RWPE2 (cell line): ENCODE measurements at regions not wholly inside any gene's neighbourhood (a gene's known extent, or its start where the extent isn't known, plus 50 kb on each side); places are given as distances from the start of the nearest gene placed in this dataset.

Source experiments
- ATAC-seq: fragments of 200-7000 bp; cut with Tn5 transposase; 3 replicates; pipeline ENCODE4 v1.9.1; 2021; ENCODE audit warnings: low read depth
- DNase-seq: peaks from one replicate; pipeline ENCODE4 v3.0.0-alpha.2; 2020; ENCODE audit warnings: low spot score
- H3K27ac ChIP-seq: fragments of 450-650 bp; 2 replicates; pipeline ENCODE4 v1.5.1; 2017; ENCODE audit warnings: mild to moderate bottlenecking; ENCODE audit not compliant: poor library complexity, severe bottlenecking
- H3K27me3 ChIP-seq: fragments of 250-450 bp; sonication (Bioruptor Pico); 2 replicates; pipeline ENCODE4 v1.5.1; 2021; ENCODE audit warnings: mild to moderate bottlenecking, moderate library complexity; ENCODE audit not compliant: insufficient read depth, poor library complexity, severe bottlenecking
- H3K36me3 ChIP-seq: fragments of 250-450 bp; sonication (Bioruptor Pico); 2 replicates; pipeline ENCODE4 v1.5.1; 2020; ENCODE audit warnings: low read depth, mild to moderate bottlenecking, moderate library complexity
- H3K4me1 ChIP-seq: fragments of 250-450 bp; sonication (Bioruptor Pico); 2 replicates; pipeline ENCODE4 v1.5.1; 2021; ENCODE audit warnings: mild to moderate bottlenecking, moderate library complexity; ENCODE audit not compliant: insufficient read depth, poor library complexity, severe bottlenecking
- H3K4me3 ChIP-seq: fragments of 250-450 bp; sonication (Bioruptor Pico); 2 replicates; pipeline ENCODE4 v1.5.1; 2021; ENCODE audit warnings: mild to moderate bottlenecking, moderate library complexity; ENCODE audit not compliant: severe bottlenecking
- H3K9me3 ChIP-seq: fragments of 250-450 bp; sonication (Bioruptor Pico); 2 replicates; pipeline ENCODE4 v1.5.1; 2021; ENCODE audit warnings: mild to moderate bottlenecking, moderate library complexity; ENCODE audit not compliant: severe bottlenecking
- CTCF ChIP-seq: fragments of 450-650 bp; IDR thresholded peaks from one replicate; pipeline ENCODE4 v1.5.1; 2017; ENCODE audit warnings: mild to moderate bottlenecking, moderate library complexity; ENCODE audit not compliant: poor library complexity, severe bottlenecking

DNA sequence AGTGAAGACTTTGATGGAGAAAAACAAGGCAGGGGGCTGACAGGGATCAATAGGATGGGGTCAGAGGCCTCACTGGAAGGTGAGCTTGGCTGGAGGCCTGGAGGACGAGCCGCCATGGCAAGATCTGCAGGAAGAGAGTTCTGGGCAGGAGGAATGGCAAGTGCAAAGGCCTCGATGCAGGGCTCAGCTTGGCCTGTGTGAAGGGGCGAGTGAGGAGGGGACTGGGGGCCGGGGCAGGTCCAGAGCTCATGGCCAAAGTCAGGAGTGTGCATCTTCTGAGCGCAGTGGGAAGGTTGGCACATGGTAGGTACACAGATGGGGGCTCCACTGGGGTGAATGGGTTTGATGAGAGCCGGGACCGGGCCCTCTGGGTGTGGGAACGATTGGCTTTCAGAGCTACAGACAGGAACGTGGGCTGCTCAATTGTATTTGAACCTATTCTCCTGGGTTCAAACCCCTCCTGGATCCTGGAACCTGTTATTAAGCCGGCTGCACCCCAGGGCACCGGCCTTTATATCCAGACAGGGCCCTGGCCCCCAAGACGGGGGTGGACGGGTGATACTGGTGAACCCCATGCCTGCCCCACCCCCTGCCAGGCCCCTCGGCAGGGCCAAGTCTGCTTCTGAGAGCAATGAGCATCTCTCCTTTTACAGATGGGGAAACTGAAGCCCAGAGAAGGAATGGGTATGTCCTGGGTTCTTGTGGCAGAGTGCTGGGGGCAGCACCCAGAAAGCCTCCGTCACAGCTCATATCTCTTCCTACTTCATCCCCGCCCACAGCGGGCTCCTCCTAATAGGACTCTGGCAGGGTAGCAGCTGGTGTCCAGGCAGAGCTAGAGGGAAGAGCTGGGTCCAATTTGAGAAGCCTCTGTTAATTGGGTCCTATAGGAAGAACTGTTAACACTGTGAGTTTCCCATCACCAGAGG lies 106.1 kb downstream of the CEBPB start:
- no peaks in the 10 kb centered on the region for H3K27me3 ChIP-seq
- no peaks in the 10 kb centered on the region for H3K36me3 ChIP-seq
- DNase-seq (peak; percentile 80), ATAC-seq (no peak; the same call in 2 of the 3 replicates)
- H3K9me3 ChIP-seq, result no peaks in the 10 kb centered on the region
- H3K4me3 ChIP-seq, result no peak overlapping the region
- peaks cover 3% of the 10 kb centered on the region for H3K4me1 ChIP-seq
- no peak for TF ChIP-seq CTCF
- no peak overlapping the region for H3K27ac ChIP-seq

DNA sequence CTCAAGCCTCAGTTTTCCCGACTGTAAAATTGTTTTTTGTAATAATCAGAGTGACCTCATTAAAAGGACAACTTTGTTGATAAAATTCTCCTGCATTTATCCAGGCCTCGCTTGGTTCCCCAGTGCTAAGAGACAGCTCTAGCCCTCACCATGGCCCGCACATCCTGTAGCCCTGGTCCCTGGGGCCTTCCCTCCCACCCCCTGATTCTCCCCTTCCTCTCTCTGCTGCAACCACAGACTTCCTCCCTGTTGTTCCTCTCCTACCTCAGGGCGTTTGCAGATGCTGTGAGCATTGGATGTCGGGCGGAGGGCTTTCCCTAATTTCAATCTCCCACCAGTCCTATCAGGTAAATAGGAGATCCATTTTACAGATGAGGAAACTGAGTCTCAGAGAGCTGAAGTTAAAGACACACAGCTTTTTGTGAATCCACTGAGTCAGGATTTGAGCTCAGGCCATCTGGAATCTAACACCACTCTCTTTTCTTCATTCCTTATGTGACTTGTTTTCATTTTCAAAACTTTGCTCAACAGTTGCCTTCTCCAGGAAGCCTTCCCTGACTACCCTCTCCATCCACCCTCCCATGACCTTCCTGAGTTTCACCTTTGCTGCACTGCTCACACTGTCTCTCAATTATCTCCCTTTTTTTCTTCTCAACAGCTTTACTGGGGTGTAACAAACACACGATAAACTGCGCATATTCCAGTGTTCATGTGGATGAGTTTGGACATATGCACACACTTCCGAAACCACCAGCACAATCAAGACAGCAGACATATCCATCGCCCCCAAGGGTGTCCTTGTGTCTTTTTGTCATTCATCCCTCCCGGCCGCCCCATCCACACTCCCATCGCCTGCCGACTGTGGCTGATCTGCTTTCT lies 107.1 kb downstream of the CEBPB start:
- Histone ChIP-seq H3K9me3 (no peaks in the 10 kb centered on the region), H3K36me3 (no peaks in the 10 kb centered on the region), H3K27me3 (no peaks in the 10 kb centered on the region), H3K4me3 (no peak overlapping the region), H3K4me1 (no peaks in the 10 kb centered on the region), H3K27ac (no peak overlapping the region)
- no peak for ATAC-seq
- no peak for TF ChIP-seq CTCF
- DNase-seq, result no peak

- ATAC-seq, result no peak
- H3K4me1 ChIP-seq, result no peaks in the 10 kb centered on the region
- no peak for DNase-seq
- H3K36me3 ChIP-seq, result no peaks in the 10 kb centered on the region
- TF ChIP-seq CTCF, result no peak
- no peaks in the 10 kb centered on the region for H3K9me3 ChIP-seq
- H3K4me3 ChIP-seq, result no peak overlapping the region
- no peak overlapping the region for H3K27ac ChIP-seq
- no peaks in the 10 kb centered on the region for H3K27me3 ChIP-seq
These were observed 108.1 kb downstream of the CEBPB start for GRCh38 chr20:50298554-50299324.

DNA sequence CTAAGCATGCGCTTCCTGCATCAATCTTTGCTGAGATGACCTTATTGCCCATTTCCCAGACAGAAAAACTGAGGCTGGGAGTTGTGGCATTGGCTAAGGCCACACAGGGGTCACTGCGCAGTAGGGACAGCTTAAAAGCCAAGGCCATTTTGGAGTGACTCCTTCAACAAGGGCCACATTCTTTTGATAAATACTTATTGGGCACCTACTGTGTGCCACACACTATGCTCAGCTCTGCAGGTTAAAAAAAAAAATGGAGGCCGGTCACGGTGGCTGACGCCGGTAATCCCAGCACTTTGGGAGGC lies 108.6 kb downstream of the CEBPB start:
- Histone ChIP-seq H3K9me3 (no peaks in the 10 kb centered on the region), H3K27ac (no peak overlapping the region), H3K27me3 (no peaks in the 10 kb centered on the region), H3K36me3 (no peaks in the 10 kb centered on the region), H3K4me3 (no peak overlapping the region), H3K4me1 (no peaks in the 10 kb centered on the region)
- no peak for TF ChIP-seq CTCF
- ATAC-seq, result no peak
- DNase-seq, result no peak
